ENCODE measurements at regions not wholly inside any gene's neighbourhood (a gene's known extent, or its start where the extent isn't known, plus 50 kb on each side); places are given as distances from the start of the nearest gene placed in this dataset.
"Not testable (repeated sequence)": the region's sequence is repeated elsewhere in the genome, so short reads cannot be mapped to it uniquely, and the experiment has no call there.

GRCh38 chr3:154919226-154919625, 160.9 kb upstream of the MME start:
- Histone ChIP-seq H3K4me3 (ENCODE audit: low read depth, low read length) (no peak overlapping the region), H3K79me1 (ENCODE audit: low read length) (no peaks in the 10 kb centered on the region), H3K27ac (ENCODE audit: low read depth, low read length) (no peak overlapping the region), H3K4me1 (ENCODE audit: control insufficient read depth in 1 of 2, insufficient read depth in 2 of 2, low read length in 2 of 2) (no peaks in the 10 kb centered on the region), H3K36me3 (ENCODE audit: control insufficient read depth in 1 of 2, insufficient read depth in 2 of 2, low read length in 2 of 2) (peaks cover 2 to 6% of the 10 kb centered on the region in 2 experiments), H2BK12ac (ENCODE audit: low read length) (no peak overlapping the region), H3K18ac (ENCODE audit: low read length) (no peak overlapping the region), H3K23ac (ENCODE audit: low read length) (no peak overlapping the region), H4K91ac (ENCODE audit: low read depth, low read length) (no peak overlapping the region), H4K8ac (ENCODE audit: low read depth, low read length) (no peak overlapping the region), H3K4me2 (ENCODE audit: low read length) (no peak overlapping the region), H3K14ac (ENCODE audit: low read length) (no peak overlapping the region), H3K9me3 (ENCODE audit: insufficient read depth, low read depth, low read length) (peaks cover 7% of the 10 kb centered on the region), H3K4ac (ENCODE audit: low read depth, low read length) (no peak overlapping the region), H2BK5ac (ENCODE audit: low read depth, low read length, poor library complexity) (no peak overlapping the region), H3K27me3 (ENCODE audit: insufficient read depth, low read length) (no peaks in the 10 kb centered on the region), H3K9ac (ENCODE audit: low read length) (no peak overlapping the region), H2AK5ac (ENCODE audit: low read length) (no peak overlapping the region), H2AFZ (ENCODE audit: insufficient read depth, low read length, poor library complexity) (no peak overlapping the region), H4K12ac (ENCODE audit: low read depth, low read length) (no peak overlapping the region), H2BK120ac (ENCODE audit: insufficient read depth, low read length, poor library complexity) (no peak overlapping the region), H3K79me2 (ENCODE audit: control insufficient read depth, insufficient read depth, low read length, poor library complexity) (no peaks in the 10 kb centered on the region)
- WGBS (ENCODE audit: extremely low coverage, insufficient coverage, insufficient read length): no CpG with 5 or more reads among the region's 1 CpG
- no peak for DNase-seq

GRCh38 chr3:154904328-154904727, 175.8 kb upstream of the MME start:
- Histone ChIP-seq H3K27ac (ENCODE audit: low read depth, low read length) (no peak overlapping the region), H2BK5ac (ENCODE audit: low read depth, low read length, poor library complexity) (no peak overlapping the region), H4K91ac (ENCODE audit: low read depth, low read length) (no peak overlapping the region), H4K12ac (ENCODE audit: low read depth, low read length) (no peak overlapping the region), H3K14ac (ENCODE audit: low read length) (no peak overlapping the region), H2BK12ac (ENCODE audit: low read length) (no peak overlapping the region), H2AK5ac (ENCODE audit: low read length) (no peak overlapping the region), H3K9me3 (ENCODE audit: insufficient read depth, low read depth, low read length) (no peaks in the 10 kb centered on the region), H3K79me2 (ENCODE audit: control insufficient read depth, insufficient read depth, low read length, poor library complexity) (no peaks in the 10 kb centered on the region), H3K4me3 (ENCODE audit: low read depth, low read length) (no peak overlapping the region), H3K18ac (ENCODE audit: low read length) (no peak overlapping the region), H3K79me1 (ENCODE audit: low read length) (no peaks in the 10 kb centered on the region), H3K23ac (ENCODE audit: low read length) (no peak overlapping the region), H3K36me3 (ENCODE audit: control insufficient read depth in 1 of 2, insufficient read depth in 2 of 2, low read length in 2 of 2) (no peaks in the 10 kb centered on the region), H3K4me1 (ENCODE audit: control insufficient read depth in 1 of 2, insufficient read depth in 2 of 2, low read length in 2 of 2) (no peaks in the 10 kb centered on the region), H4K8ac (ENCODE audit: low read depth, low read length) (no peak overlapping the region), H3K9ac (ENCODE audit: low read length) (no peak overlapping the region), H3K27me3 (ENCODE audit: insufficient read depth, low read length) (no peaks in the 10 kb centered on the region), H2BK120ac (ENCODE audit: insufficient read depth, low read length, poor library complexity) (no peak overlapping the region), H3K4me2 (ENCODE audit: low read length) (no peak overlapping the region), H2AFZ (ENCODE audit: insufficient read depth, low read length, poor library complexity) (no peak overlapping the region), H3K4ac (ENCODE audit: low read depth, low read length) (no peak overlapping the region)
- WGBS (ENCODE audit: extremely low coverage, insufficient coverage, insufficient read length): no CpG with 5 or more reads among the region's 2 CpGs
- DNase-seq: peak; percentile 10 to 60

- H2AK5ac ChIP-seq (ENCODE audit: low read length); H3K4ac ChIP-seq (ENCODE audit: low read depth, low read length); H3K4me1 ChIP-seq (ENCODE audit: control insufficient read depth in 1 of 2, insufficient read depth in 2 of 2, low read length in 2 of 2): not testable (repeated sequence)
Observed at GRCh38 chr3:154902495-154902894, 177.6 kb upstream of the MME start.

GRCh38 chr3:154901278-154901677, 178.8 kb upstream of the MME start:
- Histone ChIP-seq H3K79me2 (ENCODE audit: control insufficient read depth, insufficient read depth, low read length, poor library complexity) (no peaks in the 10 kb centered on the region), H2BK5ac (ENCODE audit: low read depth, low read length, poor library complexity) (no peak overlapping the region), H3K14ac (ENCODE audit: low read length) (no peak overlapping the region), H4K12ac (ENCODE audit: low read depth, low read length) (no peak overlapping the region), H3K36me3 (ENCODE audit: control insufficient read depth in 1 of 2, insufficient read depth in 2 of 2, low read length in 2 of 2) (no peaks in the 10 kb centered on the region), H3K79me1 (ENCODE audit: low read length) (no peaks in the 10 kb centered on the region), H3K27ac (ENCODE audit: low read depth, low read length) (no peak overlapping the region), H3K9me3 (ENCODE audit: insufficient read depth, low read depth, low read length) (no peaks in the 10 kb centered on the region), H4K91ac (ENCODE audit: low read depth, low read length) (no peak overlapping the region), H3K9ac (ENCODE audit: low read length) (no peak overlapping the region), H3K4me2 (ENCODE audit: low read length) (no peak overlapping the region), H4K8ac (ENCODE audit: low read depth, low read length) (no peak overlapping the region), H2AFZ (ENCODE audit: insufficient read depth, low read length, poor library complexity) (no peak overlapping the region), H3K4me3 (ENCODE audit: low read depth, low read length) (no peak overlapping the region), H3K23ac (ENCODE audit: low read length) (no peak overlapping the region), H3K27me3 (ENCODE audit: insufficient read depth, low read length) (no peaks in the 10 kb centered on the region), H3K4ac (ENCODE audit: low read depth, low read length) (no peak overlapping the region), H3K4me1 (ENCODE audit: control insufficient read depth in 1 of 2, insufficient read depth in 2 of 2, low read length in 2 of 2) (no peaks in the 10 kb centered on the region), H2BK12ac (ENCODE audit: low read length) (no peak overlapping the region), H2BK120ac (ENCODE audit: insufficient read depth, low read length, poor library complexity) (no peak overlapping the region), H2AK5ac (ENCODE audit: low read length) (no peak overlapping the region), H3K18ac (ENCODE audit: low read length) (no peak overlapping the region)
- WGBS (ENCODE audit: extremely low coverage, insufficient coverage, insufficient read length): no CpG with 5 or more reads among the region's 2 CpGs
- peak in 1 of 2 donors; percentile 71 for DNase-seq

More at GRCh38 chr3:154902495-154902894, 177.6 kb upstream of the MME start:
- not testable (repeated sequence) for H3K4me3 ChIP-seq (ENCODE audit: low read depth, low read length); H3K23ac ChIP-seq (ENCODE audit: low read length); H3K79me2 ChIP-seq (ENCODE audit: control insufficient read depth, insufficient read depth, low read length, poor library complexity); DNase-seq; H3K14ac ChIP-seq (ENCODE audit: low read length); H4K91ac ChIP-seq (ENCODE audit: low read depth, low read length); H4K12ac ChIP-seq (ENCODE audit: low read depth, low read length); H3K27ac ChIP-seq (ENCODE audit: low read depth, low read length); H2BK5ac ChIP-seq (ENCODE audit: low read depth, low read length, poor library complexity); H3K9me3 ChIP-seq (ENCODE audit: insufficient read depth, low read depth, low read length); H2BK120ac ChIP-seq (ENCODE audit: insufficient read depth, low read length, poor library complexity); H3K79me1 ChIP-seq (ENCODE audit: low read length); H3K18ac ChIP-seq (ENCODE audit: low read length); H3K4me2 ChIP-seq (ENCODE audit: low read length); H3K9ac ChIP-seq (ENCODE audit: low read length); H3K27me3 ChIP-seq (ENCODE audit: insufficient read depth, low read length); H2BK12ac ChIP-seq (ENCODE audit: low read length); H2AFZ ChIP-seq (ENCODE audit: insufficient read depth, low read length, poor library complexity); H4K8ac ChIP-seq (ENCODE audit: low read depth, low read length); H3K36me3 ChIP-seq (ENCODE audit: control insufficient read depth in 1 of 2, insufficient read depth in 2 of 2, low read length in 2 of 2)
